K562 (cell line): ENCODE measurements at regions not wholly inside any gene's neighbourhood (a gene's known extent, or its start where the extent isn't known, plus 50 kb on each side); places are given as distances from the start of the nearest gene placed in this dataset.

ENCODE experiments used
- ATAC-seq: fragments of 200-7000 bp; cut with Tn5 transposase; 3 replicates; pipeline ENCODE4 v1.9.1; 2020; ENCODE audit warnings: moderate library complexity
- BruUV-seq: library from RNA; stranded (reverse); fragments of 400-500 nt; replicated peaks from 2 replicates; lab custom pipeline; 2021; lab: Mats Ljungman, UMichigan
- CTCF ChIA-PET: fragments of 300-600 bp; formaldehyde crosslinking; extraction: SDS; loops from one replicate; lab custom pipeline; 2021; ENCODE audit warnings: low intra/inter-chr PET ratio; lab: Yijun Ruan, JAX
- POLR2A ChIA-PET: fragments of 300-600, 350-650 bp; sonication (Branson Sonifier 250); formaldehyde crosslinking; extraction: SDS; loops from one replicate; lab custom pipeline; 2021; ENCODE audit warnings: antibody characterized with exemption, inconsistent platforms; lab: Yijun Ruan, JAX
- DNase-seq, 4 experiments: peaks; one replicate each; pipeline versions ENCODE4 v3.0.0 to v3.0.0-alpha.2; 2011 to 2018; ENCODE audit warnings: low spot score in 3 of 4, mixed read lengths in 3 of 4; ENCODE audit errors: extremely low read depth in 1 of 4
- FAIRE-seq: peaks from 2 replicates; lab custom pipeline; 2011; peaks lifted over from hg19 to GRCh38; lab: Jason Lieb, UNC
- H2AFZ ChIP-seq: 2 replicates; pipeline ENCODE4 v1.6.0; 2011; ENCODE audit warnings: low read depth, low read length, control low read depth, inconsistent platforms
- H3K27ac ChIP-seq: fragments of 200-600 bp; 3 replicates; pipeline ENCODE4 v1.8.0; 2011; ENCODE audit warnings: low read depth, mild to moderate bottlenecking, control low read depth, inconsistent platforms, low read length, moderate library complexity, mixed read lengths; ENCODE audit errors: extremely low read depth
- H3K27me3 ChIP-seq, 2 experiments: fragments of 300-600 bp in 1 of 2; 2 replicates in 1 of 2; 3 replicates in 1 of 2; pipeline versions ENCODE4 v1.6.0 to v1.8.0; 2011; ENCODE audit warnings: inconsistent platforms in 2 of 2, low read length in 2 of 2, mild to moderate bottlenecking in 1 of 2, mixed read lengths in 1 of 2, moderate library complexity in 1 of 2; ENCODE audit not compliant: control insufficient read depth in 2 of 2, insufficient read depth in 2 of 2
- H3K36me3 ChIP-seq: fragments of 300-600 bp; 3 replicates; pipeline ENCODE4 v1.8.0; 2011; ENCODE audit warnings: mild to moderate bottlenecking, low read length, inconsistent platforms; ENCODE audit not compliant: control insufficient read depth, insufficient read depth
- H3K4me1 ChIP-seq, 2 experiments: fragments of 200-600 bp in 1 of 2; replicated peaks in 1 of 2; 2 replicates in 1 of 2; 3 replicates in 1 of 2; pipeline versions ENCODE4 v1.5.1 to v1.8.0; 2011; ENCODE audit warnings: inconsistent platforms in 2 of 2, low read length in 2 of 2, mild to moderate bottlenecking in 1 of 2, mixed read lengths in 1 of 2, moderate library complexity in 1 of 2; ENCODE audit not compliant: control insufficient read depth in 2 of 2, insufficient read depth in 2 of 2
- H3K4me2 ChIP-seq: 2 replicates; pipeline ENCODE4 v1.6.1; 2011; ENCODE audit warnings: low read length, control low read depth, inconsistent platforms, mixed read lengths; ENCODE audit not compliant: insufficient read depth
- H3K4me3 ChIP-seq: fragments of 200-600 bp; sonication (generic), shearing (Covaris generic); 2 replicates; pipeline ENCODE4 v1.5.1; 2016; ENCODE audit warnings: control low read depth, inconsistent platforms
- H3K79me2 ChIP-seq: fragments of 200-600 bp; 3 replicates; pipeline ENCODE4 v1.8.0; 2011; ENCODE audit warnings: low read length, inconsistent platforms; ENCODE audit not compliant: control insufficient read depth, insufficient read depth
- H3K9ac ChIP-seq, 2 experiments: 2 replicates each; pipeline versions ENCODE4 v1.6.0 to v1.6.1; 2011; ENCODE audit warnings: low read depth in 2 of 2, low read length in 2 of 2, control low read depth in 1 of 2, inconsistent platforms in 1 of 2, mild to moderate bottlenecking in 1 of 2, mixed read lengths in 1 of 2; ENCODE audit not compliant: insufficient read depth in 1 of 2
- H3K9me1 ChIP-seq: one replicate; pipeline ENCODE4 v1.6.0; 2011; ENCODE audit warnings: inconsistent platforms, mild to moderate bottlenecking, low read length, moderate library complexity; ENCODE audit not compliant: control insufficient read depth, insufficient read depth
- H3K9me3 ChIP-seq: replicated peaks from 2 replicates; pipeline ENCODE4 v1.5.1; 2011; ENCODE audit warnings: low read depth, low read length, inconsistent platforms; ENCODE audit not compliant: control insufficient read depth, insufficient read depth
- H4K20me1 ChIP-seq: replicated peaks from 2 replicates; pipeline ENCODE4 v1.6.1; 2011; ENCODE audit warnings: low read length, inconsistent platforms, mixed read lengths; ENCODE audit not compliant: control insufficient read depth, insufficient read depth
- EGR1 ChIP-seq: fragments of 450-650 bp; conservative IDR thresholded peaks from 2 replicates; pipeline ENCODE4 v1.6.1; 2017; ENCODE audit warnings: mild to moderate bottlenecking
- FOS ChIP-seq: IDR thresholded peaks from 3 replicates; pipeline ENCODE4 v1.6.1; 2011; ENCODE audit not compliant: insufficient read length; ENCODE audit errors: extremely low read depth
- GABPA ChIP-seq: fragments of 200-800 bp; sonication (Bioruptor generic); conservative IDR thresholded peaks from 2 replicates; pipeline ENCODE4 v1.6.1; 2016; ENCODE audit warnings: low read depth, missing genetic modification characterization, missing compliant biosample characterization
- HDGF ChIP-seq: fragments of 450-650 bp; IDR thresholded peaks from 2 replicates; pipeline ENCODE4 v1.6.1; 2016
- MNT ChIP-seq, 2 experiments: fragments of 450-650 bp; conservative IDR thresholded peaks; 2 replicates each; pipeline ENCODE4 v1.6.1; 2017; ENCODE audit warnings: mild to moderate bottlenecking in 2 of 2, moderate library complexity in 2 of 2
- U2AF2 ChIP-seq: fragments of 200-400 bp; formaldehyde crosslinking; optimal IDR thresholded peaks from 2 replicates; pipeline ENCODE3; 2017; ENCODE audit warnings: low read depth, mild to moderate bottlenecking, low read length
- ZBTB7A ChIP-seq: IDR thresholded peaks from 2 replicates; pipeline ENCODE4 v1.6.1; 2011; ENCODE audit warnings: low read depth, mild to moderate bottlenecking, low read length, moderate library complexity, borderline replicate concordance; ENCODE audit not compliant: control insufficient read depth
- ZHX1 ChIP-seq: fragments of 150-350 bp; conservative IDR thresholded peaks from 2 replicates; pipeline ENCODE4 v1.6.1; 2014; ENCODE audit warnings: low read length
- ZNF175 ChIP-seq: fragments of 200-800 bp; sonication (Bioruptor generic); IDR thresholded peaks from 2 replicates; pipeline ENCODE4 v1.6.1; 2016; ENCODE audit warnings: low read depth, mild to moderate bottlenecking, missing genetic modification characterization, missing compliant biosample characterization
- ZNF212 ChIP-seq: fragments of 450-650 bp; formaldehyde crosslinking; IDR thresholded peaks from 2 replicates; pipeline ENCODE4 v1.4.0; 2020; ENCODE audit warnings: mild to moderate bottlenecking
- ZNF668 ChIP-seq: fragments of 250-450 bp; sonication (Bioruptor Pico); IDR thresholded peaks from 2 replicates; pipeline ENCODE4 v1.8.0; 2022; ENCODE audit warnings: mild to moderate bottlenecking, inconsistent platforms
- ZNF79 ChIP-seq: fragments of 250-450 bp; sonication (Bioruptor Pico); IDR thresholded peaks from 2 replicates; pipeline ENCODE4 v1.4.0; 2020; ENCODE audit warnings: low read depth, mild to moderate bottlenecking, moderate library complexity
- WGBS: fragments of 100-300 bp; shearing (Covaris generic); methylation state at CpG from one replicate; pipeline ENCODE4 v1.1.6; 2016; ENCODE audit warnings: low coverage, mixed read lengths; ENCODE audit not compliant: insufficient coverage; ENCODE audit errors: missing lambda C conversion rate; 5-methylcytosine and 5-hydroxymethylcytosine counted together
- in situ Hi-C: fragments of 300-500 bp; cut with MboI; formaldehyde crosslinking; loops from 4 replicates; pipeline ENCODE4 v1.15.0; 2018; ENCODE audit warnings: inconsistent platforms, mixed read lengths
- intact Hi-C: fragments of 100-400 bp; cut with micrococcal nuclease; formaldehyde crosslinking; loops from 2 replicates; pipeline ENCODE4 v1.14.2; 2022
- TF ChIP-seq, protein P1 (sequence below): sonication (generic); IDR thresholded peaks from 2 replicates; pipeline ENCODE4 v1.6.1; 2016

DNA sequence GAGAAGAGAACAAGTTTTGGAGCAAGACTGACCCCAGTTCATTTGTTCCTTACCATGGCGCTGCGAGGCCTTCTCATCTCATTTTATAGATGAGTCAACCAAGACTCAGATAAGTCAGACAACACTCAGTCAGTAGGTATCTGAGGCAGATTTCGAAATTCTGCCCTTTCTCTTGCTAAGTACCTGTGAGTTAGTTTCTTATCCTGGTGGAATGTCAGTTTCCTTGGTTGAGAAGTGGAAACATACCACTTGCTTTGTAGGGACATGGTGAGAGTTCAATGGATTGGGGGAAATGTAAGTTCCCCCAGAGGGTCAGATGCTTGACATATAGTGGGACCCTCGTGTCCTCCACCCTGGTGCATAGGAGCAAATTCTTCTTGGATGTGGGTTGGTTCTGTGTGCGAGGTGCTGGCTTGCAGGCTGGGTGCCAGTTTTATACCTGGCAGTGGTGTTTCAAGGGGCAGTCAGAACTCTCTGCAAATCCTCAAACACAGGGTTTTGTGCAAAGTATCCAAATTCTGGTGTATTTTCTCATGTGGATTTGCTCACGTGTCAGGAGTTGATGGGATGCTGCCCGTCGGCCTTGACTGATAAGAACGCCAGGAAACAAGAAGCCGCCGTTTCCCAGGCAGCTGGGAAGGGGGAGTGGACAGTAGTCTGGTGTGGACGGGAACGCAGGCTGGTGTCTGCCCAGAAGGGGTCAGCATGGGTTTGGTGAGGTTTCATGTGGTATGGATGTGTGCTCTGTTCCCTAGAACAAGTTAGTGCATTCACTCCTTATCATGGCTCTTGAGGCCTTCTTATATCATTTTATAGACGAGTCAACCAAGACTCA, 61.1 kb upstream of the CIBAR2 start (continued):
- TF ChIP-seq MNT (conservative IDR thresholded peaks at IDR 0.05) (peak in 1 of 2 experiments; percentile 65; a peak in 2 of 4 replicates), ZNF79 (no peak)

GRCh38 chr16:85173981-85174751, 61.9 kb upstream of the CIBAR2 start:
- Histone ChIP-seq H3K27ac (no peak overlapping the region), H3K9me3 (no peaks in the 10 kb centered on the region), H3K9me1 (no peaks in the 10 kb centered on the region), H3K4me2 (peak overlapping the region; percentile 81; the same call in 1 of the 2 replicates), H4K20me1 (peaks cover 60% of the 10 kb centered on the region), H3K4me1 (peaks cover 43 to 74% of the 10 kb centered on the region in 2 experiments), H3K79me2 (peaks cover 93% of the 10 kb centered on the region), H3K9ac (peak overlapping the region in 1 of 2 experiments; percentile 83; a peak in 2 of 4 replicates), H3K4me3 (no peak overlapping the region; the same call in 1 of the 2 replicates), H3K27me3 (no peaks in the 10 kb centered on the region), H3K36me3 (peaks cover 46% of the 10 kb centered on the region; the same call in 1 of the 3 replicates), H2AFZ (no peak overlapping the region)
- intact Hi-C loops: loop anchor here (2.0 kb wide), 1 partner anchor 59 kb away; no protein-coding TSS in a partner anchor
- no peak for FAIRE-seq
- CTCF ChIA-PET: no interaction called here
- no peak for ATAC-seq
- in situ Hi-C loops: no loop called here
- peak in 1 of 4 experiments; percentile 30 for DNase-seq
- WGBS: 73% methylated on average over 12 of the region's 16 CpGs
- BruUV-seq: no TSS peak
- POLR2A ChIA-PET: interaction anchor here (0.7 to 1.8 kb wide), 5 partner anchors 9 to 210 kb away, joined by 3 to 11 read pairs (median 3); no protein-coding TSS in a partner anchor
- TF ChIP-seq U2AF2: no peak
- TF ChIP-seq, protein P1, sequence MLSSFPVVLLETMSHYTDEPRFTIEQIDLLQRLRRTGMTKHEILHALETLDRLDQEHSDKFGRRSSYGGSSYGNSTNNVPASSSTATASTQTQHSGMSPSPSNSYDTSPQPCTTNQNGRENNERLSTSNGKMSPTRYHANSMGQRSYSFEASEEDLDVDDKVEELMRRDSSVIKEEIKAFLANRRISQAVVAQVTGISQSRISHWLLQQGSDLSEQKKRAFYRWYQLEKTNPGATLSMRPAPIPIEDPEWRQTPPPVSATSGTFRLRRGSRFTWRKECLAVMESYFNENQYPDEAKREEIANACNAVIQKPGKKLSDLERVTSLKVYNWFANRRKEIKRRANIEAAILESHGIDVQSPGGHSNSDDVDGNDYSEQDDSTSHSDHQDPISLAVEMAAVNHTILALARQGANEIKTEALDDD: 0 out of 2 replicates have a peak, but pooled peaks have one; percentile 4
- TF ChIP-seq ZNF175 (CRISPR knock-in tag): 0 out of 2 replicates have a peak, but pooled peaks have one; percentile 1
- no peak for TF ChIP-seq ZNF668 (CRISPR knock-in tag)
- TF ChIP-seq ZBTB7A: 0 out of 2 replicates have a peak, but pooled peaks have one; percentile 8
- no peak for TF ChIP-seq ZNF212 (CRISPR knock-in tag)
- no peak for TF ChIP-seq GABPA (tag)
- no peak for TF ChIP-seq ZHX1
- peak; percentile 64 for TF ChIP-seq EGR1
- TF ChIP-seq HDGF: no peak
- no peak for TF ChIP-seq FOS
